Activated CD4-positive, alpha-beta T cell treated with anti-CD3 and anti-CD28 coated beads, Interleukin-2, amount 10 ng/mL, durations not matched to agents 24 days and 14 days (primary cell): ENCODE measurements at regions not wholly inside any gene's neighbourhood (a gene's known extent, or its start where the extent isn't known, plus 50 kb on each side); places are given as distances from the start of the nearest gene placed in this dataset.
"Not testable (repeated sequence)": the region's sequence is repeated elsewhere in the genome, so short reads cannot be mapped to it uniquely, and the experiment has no call there.

Source experiments
- DNase-seq: peaks from one replicate; pipeline ENCODE4 v3.0.0; 2022
- H3K27ac Mint-ChIP-seq: one replicate; pipeline ENCODE4 v1.8.0; 2022; ENCODE audit warnings: mild to moderate bottlenecking, mixed read lengths
- H3K27me3 Mint-ChIP-seq: one replicate; pipeline ENCODE4 v1.8.0; 2022; ENCODE audit warnings: mixed read lengths
- H3K36me3 Mint-ChIP-seq: one replicate; pipeline ENCODE4 v1.8.0; 2022; ENCODE audit warnings: low read depth, mild to moderate bottlenecking, mixed read lengths
- H3K4me1 Mint-ChIP-seq: one replicate; pipeline ENCODE4 v1.8.0; 2021; ENCODE audit warnings: mixed read lengths
- H3K4me3 Mint-ChIP-seq: one replicate; pipeline ENCODE4 v1.8.0; 2022; ENCODE audit warnings: mild to moderate bottlenecking, moderate library complexity, mixed read lengths
- H3K9me3 Mint-ChIP-seq: one replicate; pipeline ENCODE4 v1.8.0; 2021; ENCODE audit warnings: mixed read lengths
- intact Hi-C: fragments of 100-400 bp; cut with micrococcal nuclease; formaldehyde crosslinking; loops from one replicate; pipeline ENCODE4 v1.15.1; 2023

DNA sequence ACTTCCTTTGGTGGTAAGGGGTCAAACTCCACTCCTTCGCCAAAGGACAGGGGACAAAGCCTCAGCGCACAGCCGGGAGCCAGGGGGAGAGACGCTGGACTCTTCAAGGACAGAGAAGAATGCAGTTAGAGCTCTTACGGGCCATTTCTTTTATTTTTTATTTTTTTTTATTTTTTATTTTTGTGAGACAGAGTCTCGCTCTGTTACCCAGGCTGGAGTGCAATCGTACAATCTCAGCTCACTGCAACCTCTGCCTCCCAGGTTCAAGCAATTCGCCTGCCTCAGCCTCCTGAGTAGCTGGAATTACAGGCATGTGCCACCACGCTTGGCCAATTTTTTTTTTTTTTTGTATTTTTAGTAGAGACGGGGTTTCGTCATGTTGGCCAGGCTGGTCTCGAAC is 93.2 kb upstream of the RPH3AL start, which contains the start of gene RFLNB:
Gene RFLNB (minus strand): TSS at position 101 of the 400 bp plus-strand sequence.
- DNase-seq, H3K9me3 Mint-ChIP-seq, H3K27me3 Mint-ChIP-seq, intact Hi-C loops: not testable (repeated sequence)
- Mint-ChIP-seq H3K4me1 (peaks cover 25% of the 10 kb centered on the region), H3K27ac (peak within 1 kb of the TSS; percentile 49), H3K4me3 (peak within 1 kb of the TSS; percentile 73), H3K36me3 (peaks cover 39% of the 10 kb centered on the region)

DNA sequence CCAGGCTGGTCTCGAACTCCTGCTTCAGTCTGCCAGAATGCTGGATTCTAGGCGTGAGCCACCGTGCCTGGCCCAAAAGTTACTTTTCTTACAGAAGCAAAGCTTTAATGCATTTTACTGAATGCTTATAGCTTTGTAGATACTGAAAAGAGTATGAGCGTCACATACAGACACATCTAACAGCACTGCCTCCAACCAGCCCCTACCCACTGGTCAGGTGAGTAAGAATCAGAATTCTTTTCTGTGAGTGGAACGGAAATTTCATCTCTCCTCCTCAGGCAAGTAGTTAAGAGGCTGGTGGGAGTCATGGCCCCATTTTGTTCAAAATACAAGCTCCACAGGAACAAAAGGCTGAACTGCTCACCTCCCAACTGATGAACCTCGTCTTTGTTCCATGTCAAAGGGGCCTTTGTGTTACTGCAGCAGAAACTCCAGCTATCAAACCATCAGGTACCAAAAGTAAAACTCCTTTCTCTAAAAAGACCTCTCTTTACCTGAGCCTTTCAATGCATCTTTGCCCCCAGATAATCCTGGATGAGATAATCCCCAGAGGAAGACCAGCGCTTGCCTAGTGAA is 92.4 kb upstream of the RPH3AL start:
- Mint-ChIP-seq H3K36me3 (peaks cover 46% of the 10 kb centered on the region), H3K27me3 (no peaks in the 10 kb centered on the region), H3K27ac (peak overlapping the region; percentile 34), H3K9me3 (no peaks in the 10 kb centered on the region), H3K4me1 (peaks cover 25% of the 10 kb centered on the region), H3K4me3 (no peak overlapping the region)
- DNase-seq: no peak
- intact Hi-C loops: no loop called here

DNA sequence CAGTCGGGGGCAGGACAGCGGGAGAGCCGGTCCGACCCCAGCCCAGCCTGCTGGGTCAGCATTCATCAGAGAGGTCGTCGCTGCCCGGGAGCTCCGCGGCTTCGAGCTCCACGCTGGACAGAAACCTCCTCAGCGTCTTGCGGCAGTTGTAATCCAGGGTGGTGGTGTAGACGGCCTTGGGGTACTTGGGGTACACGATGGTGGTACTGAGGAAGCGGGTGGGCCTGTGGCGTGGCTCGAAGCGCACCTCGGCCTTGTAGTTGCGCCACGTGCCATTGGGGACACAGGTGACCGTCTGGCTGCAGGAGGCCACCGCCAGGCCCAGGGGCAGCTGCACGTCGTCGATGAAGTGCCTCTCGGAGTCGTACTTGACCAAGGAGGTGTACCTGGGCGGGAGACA is 90.5 kb upstream of the RPH3AL start:
- Mint-ChIP-seq H3K9me3 (peaks cover 3% of the 10 kb centered on the region), H3K4me1 (peaks cover 25% of the 10 kb centered on the region), H3K27me3 (no peaks in the 10 kb centered on the region), H3K27ac (no peak overlapping the region), H3K4me3 (no peak overlapping the region), H3K36me3 (peaks cover 61% of the 10 kb centered on the region)
- intact Hi-C loops: no loop called here
- DNase-seq: no peak

DNA sequence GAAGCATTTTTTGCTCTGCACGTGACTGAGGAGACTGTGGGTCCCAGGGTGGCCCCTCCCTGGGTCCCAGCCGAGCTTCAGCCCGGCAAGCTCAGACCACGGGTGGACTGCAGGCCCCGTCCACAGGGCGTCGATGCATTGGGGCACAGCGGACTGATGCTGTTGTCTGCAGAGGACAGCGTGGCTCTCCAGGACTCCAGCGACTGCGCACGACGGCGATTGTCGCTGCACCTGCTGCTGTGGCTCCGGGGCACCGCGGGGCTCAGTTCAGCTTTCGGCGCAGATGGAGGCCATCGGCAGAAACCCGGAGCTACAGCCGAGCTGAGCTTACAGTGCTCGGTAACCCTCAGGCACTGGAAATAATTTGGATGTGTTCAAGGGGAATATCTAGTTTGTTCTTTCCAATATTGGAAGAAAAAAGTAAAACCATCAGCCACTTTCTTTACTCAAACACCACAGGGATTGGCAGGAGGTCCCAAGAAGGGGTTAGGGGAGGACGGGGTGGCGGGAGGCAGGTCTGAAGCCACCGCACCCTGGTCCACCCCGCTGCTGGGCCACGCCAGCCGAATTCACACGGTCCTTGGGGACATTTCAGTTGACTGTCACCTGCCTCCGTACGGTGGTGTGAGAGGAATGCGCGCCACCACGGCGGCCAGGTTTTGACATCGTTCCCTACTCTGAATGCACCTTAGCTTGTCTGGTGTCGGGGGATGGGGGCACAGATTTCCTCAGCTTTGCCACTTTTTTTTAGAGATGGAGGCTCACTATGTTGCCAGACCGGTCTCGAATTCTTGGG is 88.7 kb upstream of the RPH3AL start:
- DNase-seq: no peak
- Mint-ChIP-seq H3K4me1 (peaks cover 12% of the 10 kb centered on the region), H3K27me3 (no peaks in the 10 kb centered on the region), H3K27ac (no peak overlapping the region), H3K9me3 (peaks cover 5% of the 10 kb centered on the region), H3K4me3 (no peak overlapping the region), H3K36me3 (peaks cover 61% of the 10 kb centered on the region)
- intact Hi-C loops: no loop called here

DNA sequence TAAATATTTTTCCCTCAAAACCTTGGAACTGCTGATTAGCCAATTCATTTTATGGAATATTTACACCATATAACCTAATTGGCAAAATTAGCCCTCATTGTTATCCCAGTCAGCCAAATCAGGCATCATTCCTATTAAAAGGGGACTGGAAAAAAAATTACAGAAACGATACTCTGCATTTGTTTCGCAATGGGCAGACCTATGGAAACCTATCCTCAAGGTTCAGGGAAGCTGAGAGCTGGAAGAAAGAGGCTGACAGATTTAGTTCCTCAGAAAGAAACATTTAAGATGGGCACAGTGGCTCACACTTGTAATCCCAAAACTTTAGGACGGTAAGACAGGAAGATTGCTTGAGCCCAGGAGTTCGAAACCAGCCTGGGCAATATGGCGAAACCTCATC is 85.6 kb upstream of the RPH3AL start:
- DNase-seq: no peak
- H3K36me3 Mint-ChIP-seq: peaks cover 57% of the 10 kb centered on the region
- no peak overlapping the region for H3K4me3 Mint-ChIP-seq
- no peak overlapping the region for H3K27ac Mint-ChIP-seq
- intact Hi-C loops: no loop called here
- H3K9me3 Mint-ChIP-seq: peaks cover 11% of the 10 kb centered on the region
- H3K4me1 Mint-ChIP-seq: peaks cover 5% of the 10 kb centered on the region
- no peaks in the 10 kb centered on the region for H3K27me3 Mint-ChIP-seq

DNA sequence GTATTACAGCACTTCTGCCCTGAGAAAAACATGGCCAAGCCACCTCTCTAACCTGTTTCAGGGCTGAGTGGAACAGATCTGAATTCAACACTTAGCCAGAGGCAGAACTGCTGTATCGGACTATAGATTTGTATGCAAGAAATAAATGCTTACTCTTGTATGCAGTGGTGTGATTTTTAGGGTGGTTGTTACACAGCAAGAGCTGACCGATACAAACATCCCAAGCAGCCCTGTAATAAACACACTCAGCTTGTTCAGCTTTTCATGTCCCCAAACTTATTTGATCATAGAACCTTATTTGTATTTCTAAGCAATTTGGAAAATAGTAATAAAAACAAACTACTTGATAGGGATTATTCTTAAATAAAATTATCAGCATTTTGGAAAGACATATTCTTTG is 84.9 kb upstream of the RPH3AL start:
- H3K27ac Mint-ChIP-seq: no peak overlapping the region
- H3K27me3 Mint-ChIP-seq: no peaks in the 10 kb centered on the region
- H3K4me3 Mint-ChIP-seq: no peak overlapping the region
- H3K4me1 Mint-ChIP-seq: peaks cover 4% of the 10 kb centered on the region
- H3K9me3 Mint-ChIP-seq: peaks cover 11% of the 10 kb centered on the region
- no peak for DNase-seq
- intact Hi-C loops: no loop called here
- H3K36me3 Mint-ChIP-seq: peaks cover 51% of the 10 kb centered on the region

DNA sequence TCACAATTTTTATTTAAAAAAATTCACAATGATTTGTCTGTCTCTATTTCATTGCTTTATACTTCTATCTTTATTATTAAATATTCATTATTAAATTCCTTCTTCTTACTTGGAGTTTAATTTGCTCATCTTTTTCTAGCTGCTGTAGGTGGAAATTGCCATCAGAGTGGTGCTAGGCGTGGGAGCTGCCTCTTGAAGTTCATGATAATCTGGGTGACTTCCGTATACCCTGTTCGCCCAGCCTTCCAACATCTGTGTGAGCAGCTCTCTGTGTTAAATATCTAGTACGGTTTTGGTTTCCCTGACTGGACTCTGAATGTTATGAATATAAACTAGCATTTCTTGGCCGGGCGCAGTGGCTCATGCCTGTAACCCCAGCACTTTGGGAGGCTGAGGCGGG is 84.0 kb upstream of the RPH3AL start:
- no peak for DNase-seq
- Mint-ChIP-seq H3K9me3 (peaks cover 11% of the 10 kb centered on the region), H3K27me3 (no peaks in the 10 kb centered on the region), H3K36me3 (peaks cover 45% of the 10 kb centered on the region), H3K27ac (no peak overlapping the region), H3K4me1 (peaks cover 3% of the 10 kb centered on the region), H3K4me3 (no peak overlapping the region)
- intact Hi-C loops: no loop called here

DNA sequence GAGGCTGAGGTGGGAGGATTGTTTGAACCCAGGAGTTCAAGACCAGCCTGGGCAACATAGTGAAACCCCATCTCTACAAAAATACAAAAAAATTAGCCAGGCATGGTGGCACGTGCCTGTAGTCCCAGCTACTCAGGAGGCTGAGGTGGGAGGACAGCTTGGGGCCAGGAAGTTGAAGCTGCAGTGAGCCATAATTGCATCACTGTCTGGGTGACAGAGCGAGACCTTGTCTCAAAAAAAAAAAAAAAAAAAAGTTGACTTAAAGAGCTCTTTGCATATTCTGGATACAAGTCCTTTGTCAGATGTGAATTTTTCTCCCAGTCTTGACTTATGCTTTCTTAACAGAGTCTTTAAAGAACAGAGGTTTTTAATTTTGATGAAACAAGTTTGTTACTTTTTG is 79.9 kb upstream of the RPH3AL start:
- H3K27ac Mint-ChIP-seq, H3K27me3 Mint-ChIP-seq, H3K4me3 Mint-ChIP-seq, DNase-seq, intact Hi-C loops, H3K4me1 Mint-ChIP-seq: not testable (repeated sequence)
- peaks cover 21% of the 10 kb centered on the region for H3K9me3 Mint-ChIP-seq
- H3K36me3 Mint-ChIP-seq: peaks cover 19% of the 10 kb centered on the region

DNA sequence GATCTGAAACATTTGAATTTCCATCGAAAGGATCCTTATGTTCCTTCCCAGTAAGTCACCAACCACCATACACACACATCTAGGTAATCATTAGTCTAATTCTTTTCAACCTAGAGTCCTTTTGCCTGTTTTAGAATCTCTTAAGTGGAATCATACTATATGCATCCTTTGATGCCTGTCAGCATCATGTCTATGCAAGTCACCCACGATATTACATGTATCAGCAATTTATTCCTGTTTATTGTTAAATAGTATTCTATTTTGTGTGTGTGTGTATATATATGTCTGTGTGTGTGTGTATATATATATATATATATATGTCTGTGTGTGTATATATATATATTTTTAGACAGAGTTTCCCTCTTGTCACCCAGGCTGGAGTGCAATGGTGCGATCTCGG is 78.9 kb upstream of the RPH3AL start:
- H3K4me1 Mint-ChIP-seq: peaks cover 3% of the 10 kb centered on the region
- no peak overlapping the region for H3K27ac Mint-ChIP-seq
- peaks cover 11% of the 10 kb centered on the region for H3K36me3 Mint-ChIP-seq
- H3K27me3 Mint-ChIP-seq: no peaks in the 10 kb centered on the region
- DNase-seq: no peak
- intact Hi-C loops: no loop called here
- peaks cover 21% of the 10 kb centered on the region for H3K9me3 Mint-ChIP-seq
- H3K4me3 Mint-ChIP-seq: no peak overlapping the region

DNA sequence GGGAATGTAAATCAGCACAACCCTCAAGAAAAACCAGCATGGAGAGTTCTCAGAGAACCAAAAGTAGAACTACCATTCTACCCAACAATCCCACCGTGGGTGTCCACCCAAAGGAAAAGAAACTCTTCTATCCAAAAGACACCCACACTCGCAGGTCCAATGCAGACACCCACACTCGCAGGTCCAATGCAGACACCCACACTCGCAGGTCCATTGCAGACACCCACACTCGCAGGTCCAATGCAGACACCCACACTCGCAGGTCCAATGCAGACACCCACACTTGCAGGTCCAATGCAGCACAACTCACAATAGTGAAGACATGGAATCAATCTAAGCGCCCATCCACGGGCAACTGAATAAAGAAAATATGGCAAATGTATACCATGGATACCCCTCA is 77.0 kb upstream of the RPH3AL start:
- H3K9me3 Mint-ChIP-seq: peaks cover 15% of the 10 kb centered on the region
- H3K36me3 Mint-ChIP-seq: peaks cover 4% of the 10 kb centered on the region
- DNase-seq: no peak
- H3K27ac Mint-ChIP-seq: no peak overlapping the region
- intact Hi-C loops: no loop called here
- H3K4me1 Mint-ChIP-seq: peaks cover 3% of the 10 kb centered on the region
- no peak overlapping the region for H3K4me3 Mint-ChIP-seq
- H3K27me3 Mint-ChIP-seq: no peaks in the 10 kb centered on the region

DNA sequence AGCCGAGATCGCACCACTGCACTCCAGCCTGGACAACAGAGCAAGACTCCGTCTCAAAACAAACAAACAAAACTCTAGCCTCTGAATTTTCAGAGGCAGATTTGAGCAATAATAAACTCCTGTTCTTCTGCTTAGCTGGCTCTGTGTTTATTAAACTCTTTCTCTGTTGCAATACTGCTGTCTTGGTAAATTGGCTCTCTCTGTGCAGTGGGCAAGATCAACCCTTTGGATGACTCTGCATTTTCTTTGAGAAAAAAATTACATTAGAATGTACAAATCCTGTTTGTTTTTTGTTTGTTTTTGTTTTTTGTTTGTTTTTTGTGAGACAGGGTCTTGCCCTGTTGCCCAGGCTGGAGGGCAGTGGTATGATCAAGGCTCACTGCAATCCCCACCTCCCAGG is 75.8 kb upstream of the RPH3AL start:
- DNase-seq: no peak
- no peak overlapping the region for H3K27ac Mint-ChIP-seq
- intact Hi-C loops: no loop called here
- H3K4me3 Mint-ChIP-seq: no peak overlapping the region
- no peaks in the 10 kb centered on the region for H3K27me3 Mint-ChIP-seq
- peaks cover 15% of the 10 kb centered on the region for H3K9me3 Mint-ChIP-seq
- peaks cover 2% of the 10 kb centered on the region for H3K4me1 Mint-ChIP-seq
- H3K36me3 Mint-ChIP-seq: peaks cover 4% of the 10 kb centered on the region

DNA sequence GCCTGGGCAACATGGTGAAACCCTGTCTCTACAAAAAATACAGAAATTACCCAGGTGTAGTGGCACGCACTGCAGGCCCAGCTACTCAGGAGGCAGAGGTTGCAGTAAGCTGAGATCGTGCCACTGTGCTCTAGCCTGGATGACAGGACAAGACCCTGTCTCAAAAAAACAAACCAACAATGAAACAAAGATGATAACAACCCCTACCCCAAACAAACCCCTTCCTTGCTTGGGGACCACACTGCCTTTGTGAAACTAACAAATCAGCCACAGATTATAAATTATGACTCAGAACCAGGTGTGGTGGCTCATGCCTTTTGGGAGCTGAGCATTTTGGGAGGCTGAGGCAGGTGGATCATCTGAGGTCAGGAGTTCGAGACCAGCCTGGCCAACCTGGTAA is 75.3 kb upstream of the RPH3AL start:
- H3K36me3 Mint-ChIP-seq: peaks cover 4% of the 10 kb centered on the region
- peaks cover 15% of the 10 kb centered on the region for H3K9me3 Mint-ChIP-seq
- no peak overlapping the region for H3K4me3 Mint-ChIP-seq
- no peaks in the 10 kb centered on the region for H3K27me3 Mint-ChIP-seq
- no peak overlapping the region for H3K27ac Mint-ChIP-seq
- peaks cover 4% of the 10 kb centered on the region for H3K4me1 Mint-ChIP-seq
- no peak for DNase-seq
- intact Hi-C loops: no loop called here

DNA sequence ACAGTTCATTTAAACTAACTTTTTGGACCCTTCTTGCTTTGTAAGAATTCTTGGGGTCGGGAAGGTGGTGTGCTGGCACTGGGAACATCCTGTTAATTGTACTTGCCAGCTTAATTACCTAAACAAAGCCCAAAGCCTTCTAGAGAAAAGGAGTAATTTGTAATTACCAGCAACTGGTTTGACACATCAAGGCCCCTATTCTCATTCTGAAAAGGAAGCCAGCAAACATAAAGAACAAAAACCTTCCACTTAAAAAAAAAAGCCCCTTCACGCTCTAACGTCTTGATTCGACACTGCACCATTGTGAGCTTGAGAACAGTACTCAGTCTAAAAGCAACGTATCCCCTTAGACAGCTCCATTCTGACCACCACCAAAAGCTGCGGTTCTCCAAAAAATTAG is 74.7 kb upstream of the RPH3AL start:
- intact Hi-C loops: no loop called here
- Mint-ChIP-seq H3K4me1 (peaks cover 4% of the 10 kb centered on the region), H3K9me3 (peaks cover 15% of the 10 kb centered on the region), H3K4me3 (no peak overlapping the region), H3K27ac (no peak overlapping the region), H3K27me3 (no peaks in the 10 kb centered on the region), H3K36me3 (peaks cover 4% of the 10 kb centered on the region)
- DNase-seq: no peak

DNA sequence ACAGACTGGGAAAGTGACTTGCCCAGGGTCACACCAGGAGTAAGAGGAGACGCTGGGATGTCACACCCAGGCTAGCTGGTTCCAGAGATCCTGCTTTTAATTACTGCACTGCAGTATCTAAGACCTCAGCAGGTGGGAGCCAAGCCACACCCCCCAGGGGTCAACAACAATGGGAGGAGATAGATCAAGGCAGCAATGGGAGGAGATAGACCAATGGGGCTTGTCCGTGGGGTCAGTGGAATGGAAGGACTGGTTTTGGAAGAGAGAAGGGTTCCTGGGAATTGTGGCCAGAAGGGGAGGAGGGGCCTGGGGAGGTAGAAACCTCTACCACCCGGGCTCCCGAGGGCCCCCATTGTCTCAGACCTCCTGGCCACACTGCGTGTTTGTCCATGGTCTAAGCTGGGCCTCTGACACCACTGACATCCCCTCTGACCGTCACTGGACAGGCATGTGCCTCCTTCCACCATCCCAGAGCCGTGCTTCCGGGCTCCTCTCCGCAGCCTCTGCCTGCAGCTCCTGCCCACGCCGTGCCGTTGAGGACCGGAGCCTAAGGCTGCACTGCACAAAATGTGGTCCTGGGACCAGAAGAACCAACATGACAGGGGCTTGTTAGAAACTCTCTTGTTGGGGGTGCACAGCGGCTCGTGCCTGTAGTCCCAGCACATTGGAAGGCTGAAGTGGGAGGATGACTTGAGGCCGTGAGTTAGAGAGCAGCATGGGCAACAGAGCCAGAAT is 69.8 kb upstream of the RPH3AL start:
- intact Hi-C loops: no loop called here
- H3K4me1 Mint-ChIP-seq: peaks cover 38% of the 10 kb centered on the region
- no peak for DNase-seq
- no peak overlapping the region for H3K4me3 Mint-ChIP-seq
- no peaks in the 10 kb centered on the region for H3K27me3 Mint-ChIP-seq
- no peaks in the 10 kb centered on the region for H3K36me3 Mint-ChIP-seq
- H3K27ac Mint-ChIP-seq: no peak overlapping the region
- H3K9me3 Mint-ChIP-seq: peaks cover 8% of the 10 kb centered on the region
